Hepatocyte (in vitro differentiated cells): ENCODE measurements at regions not wholly inside any gene's neighbourhood (a gene's known extent, or its start where the extent isn't known, plus 50 kb on each side); places are given as distances from the start of the nearest gene placed in this dataset.

Experiments
- DNase-seq: peaks from one replicate; pipeline ENCODE4 v3.0.0-alpha.2; 2016; ENCODE audit warnings: low spot score
- H2AFZ ChIP-seq: fragments of 200-600 bp; sonication (generic); 2 replicates; pipeline ENCODE4 v1.6.0; 2016; ENCODE audit warnings: antibody characterized with exemption, mild to moderate bottlenecking
- H3K27ac ChIP-seq: fragments of 200-600 bp; sonication (generic); 2 replicates; pipeline ENCODE4 v1.5.1; 2016; ENCODE audit warnings: mild to moderate bottlenecking
- H3K27me3 ChIP-seq: fragments of 200-600 bp; sonication (generic); 2 replicates; pipeline ENCODE4 v1.6.1; 2016
- H3K36me3 ChIP-seq: fragments of 200-600 bp; sonication (generic); replicated peaks from 2 replicates; pipeline ENCODE4 v1.5.1; 2016; ENCODE audit warnings: low read depth; ENCODE audit not compliant: insufficient read depth
- H3K4me1 ChIP-seq: fragments of 200-600 bp; sonication (generic); 2 replicates; pipeline ENCODE4 v1.5.1; 2016; ENCODE audit warnings: mild to moderate bottlenecking, moderate library complexity; ENCODE audit not compliant: insufficient read depth
- H3K4me2 ChIP-seq: fragments of 200-600 bp; sonication (generic); 2 replicates; pipeline ENCODE4 v1.6.0; 2016
- H3K4me3 ChIP-seq: fragments of 200-600 bp; sonication (generic); 2 replicates; pipeline ENCODE4 v1.5.1; 2016; ENCODE audit warnings: mild to moderate bottlenecking
- H3K79me2 ChIP-seq: fragments of 200-600 bp; sonication (generic); 2 replicates; pipeline ENCODE4 v1.6.0; 2017; ENCODE audit warnings: mild to moderate bottlenecking
- H3K9me2 ChIP-seq: fragments of 200-600 bp; sonication (generic); replicated peaks from 2 replicates; pipeline ENCODE4 v1.6.0; 2017; ENCODE audit warnings: mild to moderate bottlenecking; ENCODE audit not compliant: insufficient read depth
- H3K9me3 ChIP-seq: fragments of 200-600 bp; sonication (generic); 2 replicates; pipeline ENCODE4 v1.5.1; 2016; ENCODE audit warnings: low read depth, mild to moderate bottlenecking
- H4K20me1 ChIP-seq: fragments of 200-600 bp; sonication (generic); 2 replicates; pipeline ENCODE4 v1.6.0; 2016; ENCODE audit warnings: mild to moderate bottlenecking; ENCODE audit not compliant: insufficient read depth, poor library complexity, severe bottlenecking
- CTCF ChIP-seq: fragments of 200-600 bp; sonication (generic); IDR thresholded peaks from 2 replicates; pipeline ENCODE4 v1.5.1; 2016; ENCODE audit warnings: antibody characterized with exemption, mild to moderate bottlenecking; ENCODE audit not compliant: poor library complexity
- EZH2 ChIP-seq: fragments of 200-600 bp; sonication (generic); IDR thresholded peaks from 2 replicates; pipeline ENCODE4 v1.6.1; 2016; ENCODE audit warnings: antibody characterized with exemption, mild to moderate bottlenecking, borderline replicate concordance
- EZH2phosphoT487 ChIP-seq: fragments of 200-600 bp; sonication (generic); IDR thresholded peaks from one replicate; pipeline ENCODE4 v1.6.1; 2018; ENCODE audit warnings: antibody characterized with exemption, mild to moderate bottlenecking, low read depth, moderate library complexity; ENCODE audit not compliant: unreplicated experiment, severe bottlenecking
- WGBS: methylation state at CpG from one replicate; pipeline ENCODE4 v1.1.6; 2016; ENCODE audit warnings: low lambda C conversion rate; ENCODE audit errors: missing lambda C conversion rate; 5-methylcytosine and 5-hydroxymethylcytosine counted together

DNA sequence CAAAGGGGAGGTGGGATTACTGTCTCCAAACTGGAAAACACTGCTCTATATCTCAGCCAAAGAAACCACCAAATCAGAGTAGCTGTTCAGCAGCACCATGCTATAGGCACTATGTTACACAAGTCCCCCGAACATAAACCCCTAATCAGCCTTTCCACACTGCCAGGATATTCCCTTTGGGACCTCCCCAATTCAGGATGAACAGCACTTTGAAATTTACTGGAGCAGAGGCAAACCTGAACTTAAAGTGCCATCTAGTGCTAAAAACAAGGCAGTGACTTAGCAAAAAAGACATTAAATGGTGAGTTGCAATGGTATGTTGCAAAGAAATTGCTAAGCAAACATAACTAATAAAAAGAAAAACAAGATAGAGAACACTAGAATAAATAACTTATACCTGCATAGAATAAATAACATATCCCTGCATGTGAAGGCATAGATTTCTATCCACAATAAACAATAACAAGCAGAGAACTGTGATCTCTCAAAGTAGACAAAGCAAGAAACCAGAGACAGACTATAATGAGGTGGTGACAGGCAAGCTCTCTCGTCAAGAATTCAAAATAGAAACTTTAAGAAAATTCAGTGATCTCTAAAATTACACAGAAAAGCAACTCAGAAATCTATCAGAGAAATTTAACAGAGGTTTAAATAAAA lies 584.4 kb upstream of the ACO1 start:
- DNase-seq = peak; percentile 44
- 37% methylated on average over 2 of the region's 2 CpGs for WGBS
- TF ChIP-seq EZH2phosphoT487 (no peak), CTCF (peak; percentile 77), EZH2 (no peak)

GRCh38 chr9:31807574-31808256 lies 576.7 kb upstream of the ACO1 start:
- TF ChIP-seq CTCF (peak; percentile 8), EZH2 (no peak)
- H2AFZ ChIP-seq = no peak overlapping the region
- DNase-seq = no peak
- H3K4me1 ChIP-seq = no peaks in the 10 kb centered on the region
- no peaks in the 10 kb centered on the region for H3K79me2 ChIP-seq
- no peaks in the 10 kb centered on the region for H4K20me1 ChIP-seq
- H3K4me2 ChIP-seq = no peak overlapping the region
- no peaks in the 10 kb centered on the region for H3K9me3 ChIP-seq
- H3K36me3 ChIP-seq = no peaks in the 10 kb centered on the region
- H3K27me3 ChIP-seq = no peaks in the 10 kb centered on the region
- WGBS = 70% methylated on average over 17 of the region's 17 CpGs
- no peak overlapping the region for H3K4me3 ChIP-seq
- no peak overlapping the region for H3K27ac ChIP-seq
- no peaks in the 10 kb centered on the region for H3K9me2 ChIP-seq

More for the DNA sequence above, 584.4 kb upstream of the ACO1 start:
- no peak overlapping the region for H3K4me2 ChIP-seq
- no peaks in the 10 kb centered on the region for H3K4me1 ChIP-seq
- H3K36me3 ChIP-seq = no peaks in the 10 kb centered on the region
- H3K4me3 ChIP-seq = no peak overlapping the region
- H3K9me2 ChIP-seq = no peaks in the 10 kb centered on the region
- no peaks in the 10 kb centered on the region for H3K27me3 ChIP-seq
- no peaks in the 10 kb centered on the region for H3K9me3 ChIP-seq
- H2AFZ ChIP-seq = no peak overlapping the region
- H4K20me1 ChIP-seq = no peaks in the 10 kb centered on the region
- H3K27ac ChIP-seq = no peak overlapping the region
- H3K79me2 ChIP-seq = no peaks in the 10 kb centered on the region

- Histone ChIP-seq H3K4me2 (no peak overlapping the region), H3K27ac (no peak overlapping the region), H3K27me3 (no peaks in the 10 kb centered on the region), H3K4me1 (no peaks in the 10 kb centered on the region), H4K20me1 (no peaks in the 10 kb centered on the region), H3K79me2 (no peaks in the 10 kb centered on the region), H3K9me2 (no peaks in the 10 kb centered on the region), H3K4me3 (no peak overlapping the region), H2AFZ (no peak overlapping the region), H3K36me3 (no peaks in the 10 kb centered on the region), H3K9me3 (no peaks in the 10 kb centered on the region)
- no peak for TF ChIP-seq EZH2
- no peak for TF ChIP-seq EZH2phosphoT487
- no peak for TF ChIP-seq CTCF
- DNase-seq = no peak
- 89% methylated on average over 9 of the region's 9 CpGs for WGBS
Observed at GRCh38 chr9:31808766-31809165, 575.7 kb upstream of the ACO1 start.
